ENCODE measurements at regions not wholly inside any gene's neighbourhood (a gene's known extent, or its start where the extent isn't known, plus 50 kb on each side); places are given as distances from the start of the nearest gene placed in this dataset.
"Not testable (repeated sequence)": the region's sequence is repeated elsewhere in the genome, so short reads cannot be mapped to it uniquely, and the experiment has no call there.

- FAIRE-seq (no peak), DNase-seq (no peak)
- H3K27me3 ChIP-seq (ENCODE audit: control insufficient read depth, insufficient read depth, low read length) = no peaks in the 10 kb centered on the region
- intact Hi-C loops (cut with DNase I) = no loop called here
- no peaks in the 10 kb centered on the region for H3K4me1 ChIP-seq (ENCODE audit: control insufficient read depth in 2 of 3, insufficient read depth in 2 of 3, low read depth in 1 of 3, low read length in 3 of 3)
- no peaks in the 10 kb centered on the region for H3K36me3 ChIP-seq (ENCODE audit: control insufficient read depth in 2 of 3, insufficient read depth in 3 of 3, low read length in 3 of 3)
- H3K4me3 ChIP-seq (ENCODE audit: low read length in 3 of 3) = no peak overlapping the region
- no peak overlapping the region for H3K9ac ChIP-seq (ENCODE audit: low read length in 3 of 3)
- H3K27ac ChIP-seq (ENCODE audit: low read depth in 2 of 2, low read length in 2 of 2) = no peak overlapping the region
- no peak for TF ChIP-seq CTCF (IDR thresholded peaks at IDR 0.05; ENCODE audit: borderline replicate concordance, extremely low read depth, insufficient read depth)
- H3K9me3 ChIP-seq (ENCODE audit: control insufficient read depth in 2 of 3, insufficient read depth in 1 of 3, low read length in 3 of 3) = no peaks in the 10 kb centered on the region
Measured at GRCh38 chr6:16019462-16019861, 109.4 kb upstream of the MYLIP start.

- intact Hi-C loops (cut with DNase I) = no loop called here
- Histone ChIP-seq H3K27ac (ENCODE audit: low read depth in 2 of 2, low read length in 2 of 2) (no peak overlapping the region), H3K4me1 (ENCODE audit: control insufficient read depth in 2 of 3, insufficient read depth in 2 of 3, low read depth in 1 of 3, low read length in 3 of 3) (no peaks in the 10 kb centered on the region), H3K4me3 (ENCODE audit: low read length in 3 of 3) (no peak overlapping the region), H3K27me3 (ENCODE audit: control insufficient read depth, insufficient read depth, low read length) (no peaks in the 10 kb centered on the region), H3K9ac (ENCODE audit: low read length in 3 of 3) (no peak overlapping the region), H3K9me3 (ENCODE audit: control insufficient read depth in 2 of 3, insufficient read depth in 1 of 3, low read length in 3 of 3) (no peaks in the 10 kb centered on the region), H3K36me3 (ENCODE audit: control insufficient read depth in 2 of 3, insufficient read depth in 3 of 3, low read length in 3 of 3) (no peaks in the 10 kb centered on the region)
- DNase-seq = no peak
- no peak for TF ChIP-seq CTCF (IDR thresholded peaks at IDR 0.05; ENCODE audit: borderline replicate concordance, extremely low read depth, insufficient read depth)
- no peak for FAIRE-seq
Measured at GRCh38 chr6:16018626-16019025, 110.3 kb upstream of the MYLIP start.

GRCh38 chr6:16014325-16014724, 114.6 kb upstream of the MYLIP start:
- FAIRE-seq; intact Hi-C loops (cut with DNase I); H3K9ac ChIP-seq (ENCODE audit: low read length in 3 of 3); H3K27me3 ChIP-seq (ENCODE audit: control insufficient read depth, insufficient read depth, low read length); H3K4me1 ChIP-seq (ENCODE audit: control insufficient read depth in 2 of 3, insufficient read depth in 2 of 3, low read depth in 1 of 3, low read length in 3 of 3); H3K27ac ChIP-seq (ENCODE audit: low read depth in 2 of 2, low read length in 2 of 2); H3K4me3 ChIP-seq (ENCODE audit: low read length in 3 of 3); DNase-seq; H3K9me3 ChIP-seq (ENCODE audit: control insufficient read depth in 2 of 3, insufficient read depth in 1 of 3, low read length in 3 of 3); H3K36me3 ChIP-seq (ENCODE audit: control insufficient read depth in 2 of 3, insufficient read depth in 3 of 3, low read length in 3 of 3): not testable (repeated sequence)

GRCh38 chr6:16007146-16007545, 121.7 kb upstream of the MYLIP start:
- intact Hi-C loops (cut with DNase I) = no loop called here
- H3K4me1 ChIP-seq (ENCODE audit: control insufficient read depth in 2 of 3, insufficient read depth in 2 of 3, low read depth in 1 of 3, low read length in 3 of 3) = no peaks in the 10 kb centered on the region
- no peak overlapping the region for H3K27ac ChIP-seq (ENCODE audit: low read depth in 2 of 2, low read length in 2 of 2)
- no peaks in the 10 kb centered on the region for H3K27me3 ChIP-seq (ENCODE audit: control insufficient read depth, insufficient read depth, low read length)
- H3K4me3 ChIP-seq (ENCODE audit: low read length in 3 of 3) = no peak overlapping the region
- no peak for TF ChIP-seq CTCF (IDR thresholded peaks at IDR 0.05; ENCODE audit: borderline replicate concordance, extremely low read depth, insufficient read depth)
- no peaks in the 10 kb centered on the region for H3K36me3 ChIP-seq (ENCODE audit: control insufficient read depth in 2 of 3, insufficient read depth in 3 of 3, low read length in 3 of 3)
- DNase-seq = no peak
- no peak overlapping the region for H3K9ac ChIP-seq (ENCODE audit: low read length in 3 of 3)
- H3K9me3 ChIP-seq (ENCODE audit: control insufficient read depth in 2 of 3, insufficient read depth in 1 of 3, low read length in 3 of 3) = no peaks in the 10 kb centered on the region
- FAIRE-seq = no peak

Measured in kidney (tissue), 13 donors.